ENCODE measurements at regions not wholly inside any gene's neighbourhood (a gene's known extent, or its start where the extent isn't known, plus 50 kb on each side); places are given as distances from the start of the nearest gene placed in this dataset.

DNA sequence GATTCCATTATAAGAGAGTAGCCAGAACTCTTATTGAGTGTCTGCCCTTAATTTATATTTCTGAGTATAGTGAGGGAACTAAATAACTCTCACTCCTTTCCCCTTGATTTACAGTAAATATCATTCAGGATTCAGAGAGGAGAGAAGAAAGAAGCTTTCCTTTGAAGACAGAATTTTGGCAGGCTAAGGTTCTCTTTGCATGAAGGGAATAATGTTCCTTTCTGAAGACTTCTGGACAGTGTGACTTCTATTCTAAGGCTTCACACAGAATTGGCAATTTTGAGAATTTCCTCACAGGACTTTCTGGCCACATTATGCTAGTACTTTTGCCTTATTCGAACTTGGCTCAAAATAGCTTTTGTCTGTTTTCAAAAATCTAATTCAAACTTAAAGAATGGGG lies 352.2 kb upstream of the FBXO33 start:
- Histone ChIP-seq H3K9me3 (ENCODE audit: control insufficient read depth in 4 of 4, low read length in 3 of 4) (no peaks in the 10 kb centered on the region), H3K27ac (ENCODE audit: low read depth in 1 of 2, low read length in 2 of 2) (no peak overlapping the region), H3K9ac (ENCODE audit: low read depth in 1 of 2, low read length in 2 of 2) (no peak overlapping the region), H3K27me3 (ENCODE audit: control insufficient read depth in 4 of 4, insufficient read depth in 4 of 4, low read length in 3 of 4) (no peaks in the 10 kb centered on the region), H3K4me1 (ENCODE audit: control insufficient read depth in 4 of 4, insufficient read depth in 4 of 4, low read length in 3 of 4) (no peaks in the 10 kb centered on the region), H3K4me3 (ENCODE audit: low read depth in 1 of 3, low read length in 3 of 3) (no peak overlapping the region), H3K36me3 (ENCODE audit: control insufficient read depth in 4 of 4, insufficient read depth in 3 of 4, low read depth in 1 of 4, low read length in 3 of 4) (no peaks in the 10 kb centered on the region)
- no peak for TF ChIP-seq TAF1 (conservative IDR thresholded peaks at IDR 0.05)
- no peak for DNase-seq (ENCODE audit: low spot score)
- 70% methylated on average over 1 of the region's 1 CpG for WGBS

DNA sequence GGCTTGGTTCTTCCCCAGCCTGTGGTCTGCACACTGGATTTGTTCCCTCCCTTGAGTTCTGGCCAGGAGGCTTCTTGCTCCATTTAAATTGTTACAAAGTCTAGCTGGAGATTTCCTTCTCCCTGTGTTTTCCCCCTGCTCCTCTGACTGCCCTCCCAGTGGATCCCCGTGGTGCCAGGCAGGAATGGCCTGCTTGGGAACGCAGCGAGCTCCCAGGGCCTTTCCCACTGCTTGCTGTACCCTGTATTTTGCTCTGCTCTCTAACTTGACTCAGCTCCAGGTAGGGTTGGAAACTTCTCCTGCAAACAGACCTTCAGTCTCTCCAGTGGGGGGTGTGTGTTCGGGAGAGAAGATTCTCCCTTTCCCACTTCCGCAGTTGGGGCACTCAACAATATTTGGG lies 349.2 kb upstream of the FBXO33 start:
- Histone ChIP-seq H3K36me3 (ENCODE audit: control insufficient read depth in 4 of 4, insufficient read depth in 3 of 4, low read depth in 1 of 4, low read length in 3 of 4) (no peaks in the 10 kb centered on the region), H3K9ac (ENCODE audit: low read depth in 1 of 2, low read length in 2 of 2) (no peak overlapping the region), H3K27me3 (ENCODE audit: control insufficient read depth in 4 of 4, insufficient read depth in 4 of 4, low read length in 3 of 4) (no peaks in the 10 kb centered on the region), H3K4me1 (ENCODE audit: control insufficient read depth in 4 of 4, insufficient read depth in 4 of 4, low read length in 3 of 4) (no peaks in the 10 kb centered on the region), H3K9me3 (ENCODE audit: control insufficient read depth in 4 of 4, low read length in 3 of 4) (no peaks in the 10 kb centered on the region), H3K27ac (ENCODE audit: low read depth in 1 of 2, low read length in 2 of 2) (no peak overlapping the region), H3K4me3 (ENCODE audit: low read depth in 1 of 3, low read length in 3 of 3) (no peak overlapping the region)
- DNase-seq (ENCODE audit: low spot score), result no peak
- TF ChIP-seq YY1 (IDR thresholded peaks at IDR 0.05) (no peak), EGR1 (IDR thresholded peaks at IDR 0.05; ENCODE audit: low read depth in 2 of 2) (no peak), HNF4G (IDR thresholded peaks at IDR 0.05) (no peak), HNF4A (conservative IDR thresholded peaks at IDR 0.05) (no peak)
- 81% methylated on average over 5 of the region's 5 CpGs for WGBS

DNA sequence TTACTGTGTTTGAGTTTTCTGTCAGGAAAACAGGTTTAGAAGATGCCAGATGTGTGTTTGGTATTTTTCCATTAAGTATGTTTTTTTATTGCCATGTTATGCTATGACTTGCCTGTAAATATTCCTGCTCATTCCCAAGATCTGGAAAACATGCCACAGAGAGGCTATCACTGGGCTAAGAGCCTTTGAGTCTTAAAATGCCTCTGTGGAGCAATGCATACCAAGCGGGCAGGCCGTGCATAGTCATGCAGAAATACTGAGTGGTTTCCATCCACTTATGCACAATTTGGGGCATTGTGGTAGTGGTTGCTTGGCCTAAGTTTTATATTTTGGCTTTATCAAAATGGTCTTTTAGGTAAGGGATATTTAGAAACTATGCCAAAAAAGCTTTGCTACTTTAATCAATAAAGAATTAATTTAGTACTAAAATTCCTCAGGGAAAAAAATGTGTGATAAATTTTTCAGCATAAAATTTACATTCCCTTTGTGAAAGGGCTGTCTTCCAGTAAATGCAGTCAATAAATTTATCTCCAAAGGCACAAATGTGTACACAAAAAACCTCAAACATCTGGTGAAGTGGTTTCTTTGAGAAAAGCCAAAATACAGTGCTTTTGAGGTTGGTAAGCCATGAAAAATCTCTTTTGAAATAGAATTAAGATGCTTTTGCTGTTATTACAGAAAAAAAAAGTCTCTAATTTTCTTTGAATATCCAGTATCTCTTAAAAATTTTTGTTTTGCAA lies 341.3 kb upstream of the FBXO33 start:
- Histone ChIP-seq H3K4me1 (ENCODE audit: control insufficient read depth in 4 of 4, insufficient read depth in 4 of 4, low read length in 3 of 4) (no peaks in the 10 kb centered on the region), H3K9me3 (ENCODE audit: control insufficient read depth in 4 of 4, low read length in 3 of 4) (no peaks in the 10 kb centered on the region), H3K27me3 (ENCODE audit: control insufficient read depth in 4 of 4, insufficient read depth in 4 of 4, low read length in 3 of 4) (no peaks in the 10 kb centered on the region), H3K36me3 (ENCODE audit: control insufficient read depth in 4 of 4, insufficient read depth in 3 of 4, low read depth in 1 of 4, low read length in 3 of 4) (no peaks in the 10 kb centered on the region), H3K4me3 (ENCODE audit: low read depth in 1 of 3, low read length in 3 of 3) (no peak overlapping the region), H3K27ac (ENCODE audit: low read depth in 1 of 2, low read length in 2 of 2) (no peak overlapping the region), H3K9ac (ENCODE audit: low read depth in 1 of 2, low read length in 2 of 2) (no peak overlapping the region)
- WGBS, result 93% methylated on average over 2 of the region's 2 CpGs
- TF ChIP-seq FOXA1 (IDR thresholded peaks at IDR 0.05) (no peak), JUND (IDR thresholded peaks at IDR 0.05) (no peak), ZBTB33 (IDR thresholded peaks at IDR 0.05) (no peak), GABPA (IDR thresholded peaks at IDR 0.05 in 1 of 2, conservative IDR thresholded peaks at IDR 0.05 in 1 of 2) (no peak), HNF4G (IDR thresholded peaks at IDR 0.05) (no peak), REST (IDR thresholded peaks at IDR 0.05) (no peak)
- DNase-seq (ENCODE audit: low spot score), result no peak
